ENCODE measurements at regions not wholly inside any gene's neighbourhood (a gene's known extent, or its start where the extent isn't known, plus 50 kb on each side); places are given as distances from the start of the nearest gene placed in this dataset.

DNA sequence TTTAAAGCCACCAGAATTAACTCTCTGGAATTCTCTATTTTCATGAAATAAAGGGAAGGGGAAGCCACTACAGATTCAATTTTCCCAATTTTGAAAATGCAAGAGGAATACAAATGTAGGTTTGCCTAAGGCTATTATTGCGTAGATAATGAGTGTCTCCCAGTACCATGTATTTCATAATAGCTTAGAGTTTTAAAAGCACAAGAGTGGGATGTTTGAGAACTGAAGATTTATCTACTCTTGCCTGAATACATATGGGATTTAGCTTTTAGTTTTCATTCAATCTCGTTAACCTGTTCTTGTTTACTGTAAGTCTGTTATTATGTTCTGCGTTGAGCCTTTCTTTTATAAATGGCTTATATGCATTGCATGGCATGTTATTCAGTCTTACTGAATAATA is 795.1 kb downstream of the BRINP3 start:
- TF ChIP-seq, protein P1, sequence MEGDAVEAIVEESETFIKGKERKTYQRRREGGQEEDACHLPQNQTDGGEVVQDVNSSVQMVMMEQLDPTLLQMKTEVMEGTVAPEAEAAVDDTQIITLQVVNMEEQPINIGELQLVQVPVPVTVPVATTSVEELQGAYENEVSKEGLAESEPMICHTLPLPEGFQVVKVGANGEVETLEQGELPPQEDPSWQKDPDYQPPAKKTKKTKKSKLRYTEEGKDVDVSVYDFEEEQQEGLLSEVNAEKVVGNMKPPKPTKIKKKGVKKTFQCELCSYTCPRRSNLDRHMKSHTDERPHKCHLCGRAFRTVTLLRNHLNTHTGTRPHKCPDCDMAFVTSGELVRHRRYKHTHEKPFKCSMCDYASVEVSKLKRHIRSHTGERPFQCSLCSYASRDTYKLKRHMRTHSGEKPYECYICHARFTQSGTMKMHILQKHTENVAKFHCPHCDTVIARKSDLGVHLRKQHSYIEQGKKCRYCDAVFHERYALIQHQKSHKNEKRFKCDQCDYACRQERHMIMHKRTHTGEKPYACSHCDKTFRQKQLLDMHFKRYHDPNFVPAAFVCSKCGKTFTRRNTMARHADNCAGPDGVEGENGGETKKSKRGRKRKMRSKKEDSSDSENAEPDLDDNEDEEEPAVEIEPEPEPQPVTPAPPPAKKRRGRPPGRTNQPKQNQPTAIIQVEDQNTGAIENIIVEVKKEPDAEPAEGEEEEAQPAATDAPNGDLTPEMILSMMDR (IDR thresholded peaks at IDR 0.05; ENCODE audit: low read length): no peak
- TF ChIP-seq EZH2phosphoT487 (IDR thresholded peaks at IDR 0.05; ENCODE audit: low read length): no peak

Data from MM.1S (cell line).